Fibroblast of lung (primary cell): ENCODE measurements at regions not wholly inside any gene's neighbourhood (a gene's known extent, or its start where the extent isn't known, plus 50 kb on each side); places are given as distances from the start of the nearest gene placed in this dataset.

ENCODE experiments used
- EZH2 ChIP-seq: IDR thresholded peaks from 2 replicates; pipeline ENCODE4 v1.5.1; 2012; ENCODE audit warnings: low read length, control low read depth, mild to moderate bottlenecking; ENCODE audit errors: missing control alignments
- TF ChIP-seq, protein P1 (sequence below), 2 donors: IDR thresholded peaks in 1 of 2; conservative IDR thresholded peaks in 1 of 2; 1 replicate in 1 of 2; 2 replicates in 1 of 2; pipeline ENCODE4 v1.5.1; 2011 to 2012; ENCODE audit warnings: low read length in 2 of 2, control low read depth in 1 of 2, inconsistent platforms in 1 of 2, low read depth in 1 of 2, mild to moderate bottlenecking in 1 of 2

DNA sequence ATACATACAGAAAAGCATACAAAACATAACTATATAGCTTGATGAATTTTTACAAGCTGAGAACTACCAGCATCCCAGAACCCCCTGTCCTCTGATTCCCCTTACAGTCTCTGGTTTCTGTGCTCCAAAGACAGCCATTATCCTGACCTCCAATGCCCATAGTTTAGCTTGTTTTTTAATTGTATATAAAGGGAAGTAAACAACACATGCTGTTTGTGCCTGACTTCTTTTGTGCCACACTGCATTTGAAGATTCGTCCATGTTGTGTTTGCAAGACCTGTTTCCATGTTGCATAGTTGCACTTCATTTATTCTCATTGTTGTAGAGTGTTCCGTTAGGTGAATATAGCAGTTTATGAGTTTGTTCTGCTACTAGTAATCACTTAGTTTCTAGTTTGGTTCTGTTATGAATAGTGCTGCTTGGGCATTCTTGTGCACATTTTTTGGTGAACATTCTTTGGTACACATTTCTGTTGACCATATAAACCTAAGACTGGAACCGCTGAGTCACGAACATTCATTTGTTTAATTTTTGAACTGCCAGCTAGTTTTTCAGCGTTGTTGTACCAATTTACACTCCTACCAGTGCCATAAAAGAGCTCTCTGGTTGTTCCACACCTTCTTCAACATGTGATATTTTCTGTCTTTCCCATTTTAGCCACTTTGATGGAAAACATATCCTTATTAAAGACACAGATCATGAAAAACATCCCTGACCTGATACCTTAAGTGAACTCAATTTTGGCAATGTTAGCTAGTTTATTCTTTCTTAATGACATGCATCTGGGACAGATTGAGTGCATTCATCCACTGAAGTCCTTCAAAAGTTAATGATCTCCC lies 78.1 kb upstream of the ANXA1 start:
- TF ChIP-seq EZH2: no peak
- TF ChIP-seq, protein P1, sequence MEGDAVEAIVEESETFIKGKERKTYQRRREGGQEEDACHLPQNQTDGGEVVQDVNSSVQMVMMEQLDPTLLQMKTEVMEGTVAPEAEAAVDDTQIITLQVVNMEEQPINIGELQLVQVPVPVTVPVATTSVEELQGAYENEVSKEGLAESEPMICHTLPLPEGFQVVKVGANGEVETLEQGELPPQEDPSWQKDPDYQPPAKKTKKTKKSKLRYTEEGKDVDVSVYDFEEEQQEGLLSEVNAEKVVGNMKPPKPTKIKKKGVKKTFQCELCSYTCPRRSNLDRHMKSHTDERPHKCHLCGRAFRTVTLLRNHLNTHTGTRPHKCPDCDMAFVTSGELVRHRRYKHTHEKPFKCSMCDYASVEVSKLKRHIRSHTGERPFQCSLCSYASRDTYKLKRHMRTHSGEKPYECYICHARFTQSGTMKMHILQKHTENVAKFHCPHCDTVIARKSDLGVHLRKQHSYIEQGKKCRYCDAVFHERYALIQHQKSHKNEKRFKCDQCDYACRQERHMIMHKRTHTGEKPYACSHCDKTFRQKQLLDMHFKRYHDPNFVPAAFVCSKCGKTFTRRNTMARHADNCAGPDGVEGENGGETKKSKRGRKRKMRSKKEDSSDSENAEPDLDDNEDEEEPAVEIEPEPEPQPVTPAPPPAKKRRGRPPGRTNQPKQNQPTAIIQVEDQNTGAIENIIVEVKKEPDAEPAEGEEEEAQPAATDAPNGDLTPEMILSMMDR (conservative IDR thresholded peaks at IDR 0.05 in 1 of 2, IDR thresholded peaks at IDR 0.05 in 1 of 2; ENCODE audit: low read depth in 1 of 2, low read length in 2 of 2): no peak
